NB4 (cell line): ENCODE measurements at regions not wholly inside any gene's neighbourhood (a gene's known extent, or its start where the extent isn't known, plus 50 kb on each side); places are given as distances from the start of the nearest gene placed in this dataset.

Source experiments
- DNase-seq: peaks from one replicate; pipeline ENCODE4 v3.0.0; 2010; ENCODE audit warnings: low read depth
- H3K4me3 ChIP-seq: one replicate; pipeline ENCODE4 v1.5.1; 2011; ENCODE audit warnings: mild to moderate bottlenecking, low read depth, low read length, moderate library complexity
- MAX ChIP-seq: IDR thresholded peaks from 2 replicates; pipeline ENCODE4 v1.6.1; 2011; ENCODE audit warnings: low read depth, low read length
- MYC ChIP-seq: IDR thresholded peaks from 2 replicates; pipeline ENCODE4 v1.6.1; 2011; ENCODE audit warnings: low read depth, low read length
- POLR2A ChIP-seq: IDR thresholded peaks from 2 replicates; pipeline ENCODE4 v1.6.1; 2011; ENCODE audit warnings: mild to moderate bottlenecking; ENCODE audit not compliant: insufficient read length; ENCODE audit errors: extremely low read depth
- TF ChIP-seq, protein P1 (sequence below): IDR thresholded peaks from one replicate; pipeline ENCODE4 v1.5.1; 2012; ENCODE audit warnings: low read depth, low read length

DNA sequence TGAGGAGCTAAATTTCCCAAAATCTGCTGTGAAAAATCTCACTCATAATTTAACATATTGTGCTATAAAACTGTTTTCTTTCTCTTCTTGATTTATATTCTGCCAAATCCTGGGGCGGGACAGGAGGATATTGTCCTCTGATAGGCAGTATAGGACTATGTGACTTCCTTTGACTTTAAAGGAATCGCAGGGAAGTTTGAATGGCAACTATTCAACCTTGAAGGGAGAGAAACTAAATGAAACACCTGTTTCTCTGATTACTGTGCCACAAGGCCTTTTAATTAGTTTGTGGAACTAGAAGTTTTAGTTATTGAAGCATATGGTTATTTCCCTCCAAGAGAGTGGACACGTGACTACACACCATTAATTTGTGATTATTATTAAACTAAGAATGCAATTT lies 607.4 kb downstream of the GATA3 start:
- TF ChIP-seq MAX (no peak), MYC (no peak), POLR2A (no peak)
- TF ChIP-seq, protein P1, sequence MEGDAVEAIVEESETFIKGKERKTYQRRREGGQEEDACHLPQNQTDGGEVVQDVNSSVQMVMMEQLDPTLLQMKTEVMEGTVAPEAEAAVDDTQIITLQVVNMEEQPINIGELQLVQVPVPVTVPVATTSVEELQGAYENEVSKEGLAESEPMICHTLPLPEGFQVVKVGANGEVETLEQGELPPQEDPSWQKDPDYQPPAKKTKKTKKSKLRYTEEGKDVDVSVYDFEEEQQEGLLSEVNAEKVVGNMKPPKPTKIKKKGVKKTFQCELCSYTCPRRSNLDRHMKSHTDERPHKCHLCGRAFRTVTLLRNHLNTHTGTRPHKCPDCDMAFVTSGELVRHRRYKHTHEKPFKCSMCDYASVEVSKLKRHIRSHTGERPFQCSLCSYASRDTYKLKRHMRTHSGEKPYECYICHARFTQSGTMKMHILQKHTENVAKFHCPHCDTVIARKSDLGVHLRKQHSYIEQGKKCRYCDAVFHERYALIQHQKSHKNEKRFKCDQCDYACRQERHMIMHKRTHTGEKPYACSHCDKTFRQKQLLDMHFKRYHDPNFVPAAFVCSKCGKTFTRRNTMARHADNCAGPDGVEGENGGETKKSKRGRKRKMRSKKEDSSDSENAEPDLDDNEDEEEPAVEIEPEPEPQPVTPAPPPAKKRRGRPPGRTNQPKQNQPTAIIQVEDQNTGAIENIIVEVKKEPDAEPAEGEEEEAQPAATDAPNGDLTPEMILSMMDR, result no peak
- no peak for DNase-seq
- H3K4me3 ChIP-seq, result no peak overlapping the region

DNA sequence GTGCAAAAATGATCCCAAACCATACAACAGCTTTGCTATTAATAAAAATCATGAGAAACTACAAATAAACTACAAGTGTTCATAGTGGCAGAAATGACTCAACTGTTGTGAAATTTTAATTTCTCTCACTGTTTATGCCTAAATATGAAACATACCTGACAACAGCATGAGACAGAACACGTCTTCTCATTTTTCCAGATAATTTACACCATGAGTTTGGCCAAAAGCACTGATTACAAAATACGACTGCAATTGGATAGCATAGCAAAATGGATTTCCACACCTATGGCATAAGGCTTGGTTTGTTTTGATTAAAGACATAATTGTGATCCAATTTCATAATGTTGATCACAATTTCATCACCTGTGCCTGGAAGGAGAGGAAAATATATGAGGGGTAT lies 608.6 kb downstream of the GATA3 start:
- H3K4me3 ChIP-seq, result no peak overlapping the region
- TF ChIP-seq, protein P1, result no peak
- TF ChIP-seq MYC (no peak), POLR2A (no peak), MAX (no peak)
- DNase-seq, result no peak

DNA sequence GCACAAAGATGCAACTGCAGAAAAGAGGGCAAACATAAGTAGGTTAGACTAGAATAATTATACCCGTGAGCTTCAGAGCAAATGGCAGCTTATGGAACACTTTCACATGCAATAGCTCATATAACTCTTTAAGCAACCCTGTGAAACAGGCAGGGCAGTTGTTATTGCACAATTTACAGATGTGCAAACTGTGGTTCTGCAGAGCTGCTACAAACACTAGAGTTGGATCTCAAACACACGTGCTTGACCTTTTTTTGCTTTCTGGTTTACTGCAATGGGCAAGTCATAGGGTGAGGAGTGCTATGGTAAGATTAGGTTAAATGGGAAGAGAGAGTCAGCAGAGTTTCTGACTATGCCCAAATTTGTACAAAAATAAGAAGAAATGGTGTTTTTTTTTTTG lies 610.8 kb downstream of the GATA3 start:
- no peak overlapping the region for H3K4me3 ChIP-seq
- TF ChIP-seq, protein P1, result no peak
- TF ChIP-seq POLR2A (no peak), MAX (peak; percentile 66), MYC (0 out of 2 replicates have a peak, but pooled peaks have one; percentile 25)
- DNase-seq, result peak; percentile 30

GRCh38 chr10:8670461-8670860 lies 616.0 kb downstream of the GATA3 start:
- TF ChIP-seq MYC, result no peak
- TF ChIP-seq, protein P1, result no peak
- no peak for TF ChIP-seq MAX
- no peak for TF ChIP-seq POLR2A
- DNase-seq, result no peak

DNA sequence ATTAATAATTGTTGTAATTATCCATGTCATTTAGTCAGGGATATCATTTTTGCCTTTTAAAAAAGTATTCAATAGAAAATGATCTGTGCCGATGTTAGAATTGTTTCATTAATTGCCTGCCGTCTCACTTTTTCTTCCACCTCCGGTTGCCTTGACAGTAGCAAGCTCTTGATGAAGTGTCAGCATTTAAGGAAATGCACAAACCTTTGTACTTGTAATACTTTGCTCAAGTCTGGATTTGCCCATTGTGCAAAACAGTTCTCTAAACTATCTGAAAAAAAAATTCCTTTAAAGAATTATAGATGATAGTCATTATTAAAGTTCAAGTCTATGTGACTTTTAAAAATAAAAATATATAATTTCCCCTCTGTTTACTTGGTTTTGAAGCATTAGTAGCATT lies 619.7 kb downstream of the GATA3 start:
- DNase-seq, result no peak
- no peak for TF ChIP-seq MAX
- no peak for TF ChIP-seq MYC
- TF ChIP-seq, protein P1, result no peak
- no peak for TF ChIP-seq POLR2A
- H3K4me3 ChIP-seq, result no peak overlapping the region

More at GRCh38 chr10:8670461-8670860, 616.0 kb downstream of the GATA3 start:
- no peak overlapping the region for H3K4me3 ChIP-seq
